Endothelial cell of hepatic sinusoid (primary cell): ENCODE measurements at regions not wholly inside any gene's neighbourhood (a gene's known extent, or its start where the extent isn't known, plus 50 kb on each side); places are given as distances from the start of the nearest gene placed in this dataset.

Source experiments
- in situ Hi-C: cut with HindIII; loops from 2 replicates; pipeline ENCODE4 v1.10.0; 2017; ENCODE audit warnings: low sequenced_read_pairs

DNA sequence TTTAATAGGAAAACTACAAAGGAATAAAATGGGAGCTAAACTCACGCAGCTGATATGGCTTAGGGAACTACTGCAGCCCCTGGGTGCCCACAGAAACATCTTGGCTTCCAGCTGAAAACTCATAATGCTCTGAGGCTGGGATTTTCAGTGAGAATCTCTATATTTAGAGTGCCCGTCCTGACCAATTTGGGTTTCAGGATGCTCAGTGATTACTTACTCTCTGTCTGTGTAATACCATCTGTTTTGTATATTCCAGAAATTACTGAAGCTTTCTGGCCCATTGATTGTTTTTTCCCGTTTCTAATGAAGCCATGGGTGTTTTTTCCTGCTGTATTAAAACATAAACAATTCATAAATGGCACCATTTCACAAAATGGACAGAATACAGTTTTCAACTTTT lies 50.6 kb upstream of the ZNF385D start:
- in situ Hi-C loops, result no loop called here

DNA sequence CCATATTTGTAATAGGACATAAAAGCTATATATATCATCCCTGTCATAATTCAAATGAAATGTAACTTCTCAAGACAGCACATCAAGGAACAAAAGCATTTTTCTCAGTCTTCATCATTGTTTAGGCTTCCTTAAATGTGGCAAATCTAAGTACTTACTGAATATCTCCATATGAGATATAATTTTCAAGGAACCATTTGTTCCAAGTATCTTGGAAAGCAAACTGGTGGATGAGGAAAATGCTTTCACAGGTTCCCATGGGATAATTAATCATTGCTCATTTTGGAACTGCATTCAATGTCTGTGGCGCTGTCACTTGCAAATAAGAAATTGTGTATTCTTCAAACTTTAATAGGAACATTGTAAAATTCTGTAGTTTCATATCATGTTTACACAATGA lies 52.6 kb upstream of the ZNF385D start:
- in situ Hi-C loops, result no loop called here

DNA sequence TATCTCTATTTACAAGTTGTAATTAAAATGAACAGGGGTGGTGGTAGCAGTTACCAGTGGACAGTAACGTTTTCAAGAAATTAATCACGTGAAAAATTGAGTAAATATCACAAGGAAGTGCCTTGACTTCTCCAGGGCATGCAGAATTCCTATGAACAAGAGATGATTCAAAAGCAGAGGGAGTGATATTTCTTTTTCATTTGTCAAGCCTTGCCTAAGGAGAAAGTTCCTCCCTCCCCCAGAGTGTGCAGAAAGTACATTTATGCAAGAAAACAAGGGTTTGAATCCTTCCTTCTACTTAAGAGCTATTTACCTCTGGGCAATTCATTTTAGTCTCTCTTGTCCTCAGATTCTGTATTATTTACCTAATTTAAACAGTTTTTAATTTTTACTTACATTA lies 53.3 kb upstream of the ZNF385D start:
- in situ Hi-C loops, result no loop called here

DNA sequence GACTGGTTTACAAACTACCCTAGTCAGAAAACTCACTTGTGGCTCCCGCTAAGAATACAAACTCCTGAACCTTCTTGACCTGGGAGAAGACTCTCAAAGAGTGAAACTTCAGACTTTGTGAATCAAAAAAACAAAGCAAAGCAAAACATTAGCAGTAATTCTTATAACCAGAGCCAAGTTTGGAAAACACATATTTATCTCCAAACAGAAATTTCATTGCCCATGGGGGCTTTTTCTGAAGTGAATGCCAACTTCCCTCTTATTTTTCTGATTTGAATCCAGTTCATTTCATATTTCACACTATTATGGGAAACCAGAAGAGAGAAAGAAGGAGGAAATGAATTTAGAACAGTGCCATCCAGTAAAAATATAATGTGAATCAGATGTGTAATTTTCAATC lies 55.7 kb upstream of the ZNF385D start:
- in situ Hi-C loops, result no loop called here

DNA sequence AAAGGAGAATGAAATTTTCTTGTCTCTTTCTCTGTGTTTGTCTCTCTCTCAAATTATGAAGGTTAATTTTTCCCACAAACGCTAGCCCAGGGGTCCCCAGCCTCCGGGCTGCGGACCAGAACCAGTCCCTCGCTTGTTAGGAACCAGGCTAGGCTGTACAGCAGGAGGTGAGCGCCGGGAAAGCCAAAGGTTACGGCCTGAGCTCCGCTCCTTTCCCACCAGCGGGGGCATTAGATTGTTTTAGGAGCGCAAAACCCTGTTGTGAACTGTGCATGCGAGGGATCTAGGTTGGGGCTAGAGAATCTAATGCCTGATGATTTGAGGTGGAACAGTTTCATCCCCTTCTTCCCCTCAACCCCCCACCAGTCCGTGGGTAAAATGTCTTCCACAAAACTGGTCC lies 74.7 kb upstream of the ZNF385D start:
- in situ Hi-C loops, result no loop called here

DNA sequence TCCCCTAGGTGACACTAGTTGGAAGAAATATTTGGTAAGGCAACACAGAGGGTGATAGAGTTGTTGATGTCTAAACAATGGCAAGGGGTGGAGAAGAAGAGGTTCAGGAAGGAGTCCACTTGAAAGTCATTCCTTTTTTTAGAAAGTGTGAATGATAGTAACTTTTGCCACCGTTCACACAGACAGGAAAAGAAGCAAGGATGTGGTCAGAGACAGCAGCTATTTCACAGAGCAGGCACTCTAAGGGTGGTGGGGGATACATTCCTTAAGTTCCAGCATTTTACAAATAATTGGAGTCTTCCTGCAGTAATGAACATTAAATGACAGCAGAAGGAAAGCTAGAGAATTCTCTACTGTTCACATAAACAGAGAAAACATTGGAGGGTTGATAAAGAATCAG lies 75.4 kb upstream of the ZNF385D start:
- in situ Hi-C loops, result no loop called here

DNA sequence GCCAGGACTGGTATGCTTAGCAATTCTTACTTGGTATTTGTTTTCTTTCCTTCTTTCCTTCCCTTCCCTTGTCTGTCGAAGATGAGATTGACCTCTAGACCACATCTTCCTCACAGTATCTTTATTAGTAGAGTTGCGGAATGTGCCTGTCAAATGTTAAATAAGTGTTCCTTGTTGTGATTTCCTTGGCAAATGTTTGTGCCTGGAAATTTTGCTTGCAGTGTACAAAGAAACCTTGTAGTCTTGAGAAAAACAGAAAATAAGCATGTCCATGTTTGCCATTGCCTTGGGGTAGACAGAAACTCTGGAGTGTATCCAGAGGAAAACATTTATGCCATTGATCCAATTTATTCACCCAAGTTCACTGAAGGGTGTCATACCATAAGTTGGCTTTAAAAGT lies 79.5 kb upstream of the ZNF385D start:
- in situ Hi-C loops, result no loop called here

DNA sequence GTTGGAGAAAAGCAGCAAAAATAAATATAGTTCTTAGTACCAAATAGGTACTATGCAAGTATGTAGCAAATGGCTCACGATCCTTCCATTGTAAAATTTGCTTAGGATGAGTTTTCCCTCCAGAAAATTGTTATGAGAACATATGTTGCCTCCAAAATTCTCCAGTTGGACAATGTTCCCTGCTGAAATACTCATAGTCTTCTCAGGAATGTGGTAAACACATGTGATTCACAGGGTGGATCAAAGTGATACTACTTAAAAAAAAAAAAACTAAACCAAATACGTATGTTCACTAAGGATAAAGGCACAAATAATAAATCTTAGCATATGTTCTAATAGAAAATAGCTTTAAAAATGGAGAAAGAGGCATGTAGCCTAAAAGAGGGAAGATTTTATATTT lies 84.3 kb upstream of the ZNF385D start:
- in situ Hi-C loops, result no loop called here

DNA sequence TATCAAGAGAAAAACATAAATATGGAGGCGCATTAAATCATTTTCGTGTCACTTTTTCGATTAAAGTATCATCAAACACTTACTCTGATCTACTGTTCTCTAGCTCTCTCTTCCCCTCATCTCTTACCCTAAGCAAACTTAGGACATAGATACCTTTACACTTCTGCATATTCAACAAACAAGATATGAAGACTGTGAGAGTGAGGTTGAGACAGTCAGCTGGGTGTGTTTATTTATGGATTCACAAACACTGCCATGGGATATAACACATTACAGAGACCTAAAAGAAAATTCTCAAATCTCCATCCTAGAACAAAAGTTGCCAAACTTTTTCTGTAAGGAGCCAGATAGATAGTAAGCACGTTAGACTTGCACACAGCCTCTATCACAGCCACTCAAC lies 85.2 kb upstream of the ZNF385D start:
- in situ Hi-C loops, result no loop called here

DNA sequence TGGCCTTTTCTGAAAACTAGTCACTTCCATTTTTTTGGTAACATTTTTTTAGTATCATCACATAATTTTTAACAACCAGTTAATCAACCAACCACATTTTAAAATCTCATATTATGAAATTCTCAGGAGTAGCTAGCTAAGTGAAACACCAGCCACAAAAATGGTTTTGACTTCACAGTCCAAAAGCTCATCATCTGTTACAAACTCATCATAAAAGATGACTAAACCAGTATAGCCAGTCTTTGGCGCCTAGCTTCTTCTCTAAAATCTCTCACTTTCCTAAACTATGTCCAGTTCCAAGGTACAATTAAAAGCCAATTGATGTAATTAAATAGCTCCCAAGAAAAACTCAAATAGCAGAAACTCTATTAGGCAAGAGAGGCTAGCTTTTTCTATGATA lies 88.2 kb upstream of the ZNF385D start:
- in situ Hi-C loops, result no loop called here

DNA sequence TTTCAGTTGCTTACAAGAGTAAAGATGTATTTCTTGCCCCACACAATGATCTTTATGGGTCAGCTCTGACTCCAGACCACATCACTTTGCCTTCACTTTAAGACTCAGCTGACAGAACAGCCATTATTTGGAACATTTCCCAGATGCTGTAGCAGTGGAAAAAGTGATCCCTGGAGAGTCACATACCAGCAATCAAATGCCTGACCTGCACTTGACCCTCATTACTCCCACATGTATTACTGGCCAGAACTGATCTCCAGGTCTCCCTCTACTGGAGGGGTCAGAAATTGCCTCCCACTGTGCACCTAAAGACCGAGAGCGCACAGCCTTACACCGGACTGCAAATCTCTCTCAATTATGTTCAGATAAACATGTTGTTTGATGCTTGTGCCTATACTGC lies 88.6 kb upstream of the ZNF385D start:
- in situ Hi-C loops, result no loop called here

DNA sequence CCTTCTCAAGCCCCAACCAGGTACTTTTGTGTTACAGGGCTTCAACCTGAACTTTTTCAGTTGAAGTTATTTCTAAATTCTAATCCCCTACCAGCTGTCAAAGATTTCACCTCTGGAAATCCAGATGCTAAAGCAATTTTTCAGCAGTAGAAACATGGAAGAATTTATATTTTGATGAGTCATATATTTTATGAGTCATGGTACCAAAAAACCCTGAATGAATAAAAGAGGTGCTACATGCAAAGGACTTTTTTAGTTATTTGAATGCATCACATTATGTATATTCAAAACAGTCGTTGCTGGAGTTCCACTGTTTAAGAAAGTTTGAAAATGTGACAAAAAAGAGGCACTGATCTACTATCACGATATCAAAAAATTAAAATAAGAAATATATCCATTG lies 96.0 kb upstream of the ZNF385D start:
- in situ Hi-C loops, result no loop called here

DNA sequence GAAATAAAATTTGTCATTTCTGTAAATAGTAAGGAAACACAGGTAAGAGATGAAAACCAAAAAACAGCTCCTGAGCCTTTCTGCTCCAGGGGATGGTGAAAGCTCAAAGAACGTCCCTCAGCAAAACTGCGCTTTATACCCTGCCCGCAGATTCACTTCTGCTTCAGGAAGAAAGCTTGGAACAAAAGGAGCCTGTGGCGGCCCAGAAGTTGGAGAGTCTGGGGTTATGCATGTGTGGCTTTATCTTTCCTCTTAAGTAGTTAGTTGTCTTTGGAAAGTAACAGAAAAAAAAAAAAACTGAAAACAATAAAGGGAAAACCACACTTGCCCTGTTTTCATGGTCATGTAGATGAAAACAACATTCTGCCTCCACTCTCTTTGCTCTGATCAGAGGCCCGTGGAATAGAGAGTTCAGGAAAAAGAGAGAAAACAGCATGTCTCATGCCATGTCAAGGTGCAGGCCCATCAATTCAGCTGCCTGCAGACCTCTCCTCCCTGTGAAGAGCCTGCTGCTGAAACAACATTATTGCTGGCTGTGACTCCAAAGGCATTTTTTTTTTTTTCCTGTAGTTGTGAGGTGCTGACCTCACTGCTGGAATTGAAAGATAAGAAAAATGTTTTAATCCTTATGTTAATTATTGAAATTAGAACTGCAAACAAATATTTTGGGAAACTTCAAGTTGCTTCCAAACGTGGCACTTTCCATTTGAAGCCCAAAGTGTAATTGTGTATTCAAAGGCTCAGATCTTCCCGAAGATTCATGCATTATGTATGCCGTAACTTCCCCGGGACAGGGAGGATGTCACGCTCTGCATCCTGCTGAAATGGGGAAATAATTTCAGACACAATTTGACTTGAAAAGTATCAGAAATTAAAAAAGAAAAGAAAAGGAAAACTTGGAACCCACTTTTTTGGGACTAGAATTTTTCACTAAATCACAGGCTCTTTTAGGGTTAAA lies 108.4 kb upstream of the ZNF385D start:
- in situ Hi-C loops, result no loop called here

DNA sequence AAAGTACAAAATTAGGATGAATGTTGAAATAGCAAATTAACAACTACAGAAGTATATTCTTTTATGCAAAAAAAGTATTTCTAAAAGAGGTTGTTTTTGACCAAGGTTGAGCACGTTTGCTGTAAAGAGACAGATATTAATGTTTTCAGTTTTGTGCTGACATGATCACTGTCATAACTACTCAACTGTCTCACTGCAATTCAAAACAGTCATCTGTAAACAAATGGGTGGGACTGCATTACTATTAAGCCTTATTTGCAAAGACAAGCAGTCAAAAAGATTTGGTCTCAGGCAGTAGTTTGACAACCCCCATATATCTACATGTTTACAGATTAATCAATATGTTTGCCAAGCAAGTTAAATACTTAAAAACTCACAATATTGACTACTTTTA lies 109.1 kb upstream of the ZNF385D start:
- in situ Hi-C loops, result no loop called here

DNA sequence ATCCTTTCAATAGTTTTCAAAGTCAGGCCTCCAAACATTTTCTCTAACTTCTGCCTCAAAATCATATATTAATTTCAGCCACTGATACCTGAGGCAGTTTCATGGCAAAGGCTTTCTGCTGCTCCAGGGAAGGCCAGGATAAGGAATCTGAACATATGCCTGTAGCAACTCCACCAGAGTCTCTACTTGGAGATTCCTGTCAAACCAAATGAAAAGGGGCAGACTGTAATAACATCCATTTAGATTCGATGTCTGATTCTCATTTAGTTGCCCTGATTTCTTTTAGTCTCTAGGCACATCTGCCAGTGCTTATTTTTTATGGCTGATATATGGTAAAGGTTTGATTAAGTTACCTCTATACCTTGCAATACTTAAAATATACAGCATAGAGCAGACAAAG lies 109.6 kb upstream of the ZNF385D start:
- in situ Hi-C loops, result no loop called here

DNA sequence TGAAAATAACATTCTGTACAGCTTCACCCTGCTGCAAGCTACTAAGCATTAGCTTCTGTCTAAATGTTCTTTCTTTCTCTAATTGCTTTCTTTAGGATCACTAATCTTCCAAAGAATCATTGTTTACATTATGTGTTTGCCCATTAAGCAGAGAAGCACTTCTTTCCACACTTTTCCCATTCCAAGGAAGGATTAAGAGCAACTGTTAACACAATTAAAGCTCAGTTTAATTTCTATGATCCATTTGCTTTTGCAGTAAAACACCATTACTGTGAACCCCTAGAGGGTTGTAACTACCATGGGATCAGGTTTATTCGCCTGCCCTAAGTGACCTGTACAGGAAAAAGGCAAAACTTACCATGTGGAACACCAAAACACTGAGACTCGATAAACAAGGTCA lies 125.8 kb upstream of the ZNF385D start:
- in situ Hi-C loops, result no loop called here

DNA sequence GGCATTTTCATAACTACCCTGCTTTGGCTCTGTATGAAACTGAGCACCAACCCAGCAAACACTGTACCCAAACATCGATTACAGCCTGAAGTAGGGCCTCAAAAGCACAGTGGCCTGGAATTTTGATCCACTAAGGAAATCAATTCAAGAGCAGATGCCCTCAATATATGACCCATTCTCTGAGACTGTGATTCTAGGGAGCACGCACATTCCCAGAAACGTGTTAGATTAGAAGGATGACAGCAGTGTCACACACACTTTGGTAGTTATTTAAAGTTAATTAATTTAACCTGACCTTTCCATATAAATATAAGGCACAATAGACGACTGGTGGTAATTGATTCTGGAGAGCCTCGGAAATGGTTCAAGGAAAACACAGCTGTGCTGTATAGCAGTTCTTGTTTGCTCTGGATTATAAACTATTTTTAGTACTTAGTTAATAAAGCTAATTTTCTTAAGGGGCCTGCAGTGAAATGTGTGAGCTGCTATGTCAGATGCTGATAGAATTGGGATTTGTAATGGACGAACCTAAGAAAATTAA lies 126.3 kb upstream of the ZNF385D start:
- in situ Hi-C loops, result no loop called here

DNA sequence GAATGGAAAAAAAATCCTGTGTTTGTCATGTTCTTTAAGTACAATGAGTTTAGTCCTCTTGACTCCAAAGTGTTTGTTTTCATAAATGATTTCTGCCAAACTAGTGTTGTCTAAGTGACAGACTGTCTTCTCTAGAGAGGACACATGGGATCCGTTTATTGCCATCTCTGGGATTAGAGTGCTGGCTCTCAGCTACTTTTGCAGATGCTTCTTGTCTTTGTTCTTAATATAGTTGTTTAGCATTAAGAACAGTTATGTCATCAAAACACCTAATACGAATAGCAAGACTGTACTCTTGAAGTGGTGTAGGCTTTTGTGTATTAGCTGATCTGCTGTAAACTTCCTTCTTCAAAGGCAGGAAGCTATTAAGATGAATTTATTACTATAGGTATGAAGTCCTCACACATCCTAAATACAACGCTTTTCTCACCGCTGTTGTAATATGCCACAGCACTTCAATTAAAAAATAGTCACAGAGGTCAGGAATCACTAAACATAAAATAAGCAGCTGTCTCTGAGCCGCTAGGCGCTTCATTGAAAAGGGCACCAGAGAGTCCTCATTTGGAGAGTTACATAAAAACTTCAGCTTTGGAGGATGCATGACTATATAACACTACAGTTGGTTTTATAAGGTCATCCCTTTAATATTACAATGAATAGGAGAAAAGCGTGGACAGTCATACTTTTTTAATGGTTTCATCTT lies 128.3 kb upstream of the ZNF385D start:
- in situ Hi-C loops, result no loop called here

DNA sequence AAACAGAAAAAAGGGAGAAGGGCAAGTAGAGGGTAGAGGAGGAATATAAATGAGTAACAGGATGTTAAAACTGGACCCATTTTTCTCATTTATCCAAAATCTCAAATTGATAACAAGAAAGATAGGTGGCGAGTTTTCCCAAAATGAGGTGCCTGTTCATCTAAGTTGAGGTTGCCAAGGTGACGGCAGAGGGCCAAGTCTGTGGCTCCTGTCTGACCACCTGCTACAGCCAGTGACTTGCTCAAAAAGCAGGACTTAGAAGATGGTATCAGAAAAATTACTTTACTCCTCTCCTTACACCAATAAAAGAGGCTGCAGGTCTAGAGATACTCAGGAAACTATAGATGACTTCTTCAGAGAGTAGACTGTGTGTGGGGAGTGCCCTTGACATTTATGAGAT lies 137.6 kb upstream of the ZNF385D start:
- in situ Hi-C loops, result no loop called here

DNA sequence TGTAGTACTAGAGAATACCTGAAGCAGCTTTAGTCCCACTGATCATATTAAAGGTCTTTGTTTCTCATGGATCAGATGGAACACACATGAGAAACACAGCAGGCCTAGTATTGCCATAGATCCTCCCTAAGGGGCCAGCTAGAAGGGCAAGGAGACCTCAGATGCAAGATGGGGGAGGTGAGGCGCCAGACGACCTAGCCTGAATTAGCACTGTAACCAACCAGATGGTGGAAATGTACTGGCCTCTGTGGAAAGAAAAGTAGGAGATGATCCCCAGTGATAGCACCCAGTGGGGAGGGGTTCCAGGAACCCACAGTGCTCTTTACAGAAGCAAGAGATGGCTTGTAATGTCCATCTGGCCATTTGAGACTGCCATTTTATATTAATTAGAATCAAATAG lies 138.2 kb upstream of the ZNF385D start:
- in situ Hi-C loops, result no loop called here

DNA sequence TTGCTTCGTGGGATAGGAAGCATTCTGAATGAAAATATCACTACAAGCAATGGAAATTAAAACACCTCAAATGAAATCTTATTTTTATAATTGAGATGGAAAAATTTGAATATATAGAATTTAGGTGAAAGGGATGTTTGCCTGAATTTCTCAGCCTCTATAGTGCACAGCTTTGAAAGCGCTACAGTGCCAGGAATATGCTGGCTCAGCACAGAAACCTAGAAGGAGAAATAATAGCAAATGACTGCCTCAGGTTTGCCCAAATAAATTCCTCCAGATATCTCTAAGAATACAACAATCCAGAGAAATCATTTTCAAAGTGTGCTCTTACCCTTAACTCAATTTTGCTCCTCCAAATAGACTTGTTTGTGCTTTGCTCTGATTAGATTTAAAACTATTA lies 141.1 kb upstream of the ZNF385D start:
- in situ Hi-C loops, result no loop called here

DNA sequence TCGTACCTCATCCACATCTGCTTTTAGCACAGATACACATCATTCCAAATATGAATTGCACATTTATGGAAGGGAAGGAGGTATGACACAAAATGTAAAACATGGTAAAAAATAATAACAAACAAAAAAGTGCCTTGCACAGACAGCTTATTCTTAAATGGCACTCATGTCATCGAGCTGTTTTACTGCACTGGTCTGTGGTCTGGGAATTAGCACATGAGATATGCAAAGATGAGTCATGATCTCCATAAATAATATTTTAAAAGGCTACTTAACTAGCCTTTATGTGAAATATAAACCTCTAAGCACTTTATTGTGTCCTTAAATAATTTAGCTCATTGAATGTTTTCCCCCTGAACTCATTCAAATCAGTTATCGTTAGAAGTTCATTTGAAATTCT lies 142.2 kb upstream of the ZNF385D start:
- in situ Hi-C loops, result no loop called here
